Transverse colon (tissue), 3 donors: ENCODE measurements at regions not wholly inside any gene's neighbourhood (a gene's known extent, or its start where the extent isn't known, plus 50 kb on each side); places are given as distances from the start of the nearest gene placed in this dataset.

Experiments used
- POLR2A ChIP-seq: fragments of 450-650 bp; IDR thresholded peaks from one replicate; pipeline ENCODE4 v1.6.1; 2016; ENCODE audit warnings: antibody characterized with exemption, mild to moderate bottlenecking, moderate library complexity
- TF ChIP-seq, protein P1 (sequence below), 5 experiments: fragments of 200-600 bp in 3 of 5; fragments of 450-650 bp in 2 of 5; sonication (generic) in 3 of 5; IDR thresholded peaks; 1 replicate in 2 of 5; 2 replicates in 3 of 5; pipeline ENCODE4 v1.5.1; 2016 to 2017; ENCODE audit warnings: antibody characterized with exemption in 5 of 5, inconsistent platforms in 3 of 5, mild to moderate bottlenecking in 2 of 5, moderate library complexity in 1 of 5

DNA sequence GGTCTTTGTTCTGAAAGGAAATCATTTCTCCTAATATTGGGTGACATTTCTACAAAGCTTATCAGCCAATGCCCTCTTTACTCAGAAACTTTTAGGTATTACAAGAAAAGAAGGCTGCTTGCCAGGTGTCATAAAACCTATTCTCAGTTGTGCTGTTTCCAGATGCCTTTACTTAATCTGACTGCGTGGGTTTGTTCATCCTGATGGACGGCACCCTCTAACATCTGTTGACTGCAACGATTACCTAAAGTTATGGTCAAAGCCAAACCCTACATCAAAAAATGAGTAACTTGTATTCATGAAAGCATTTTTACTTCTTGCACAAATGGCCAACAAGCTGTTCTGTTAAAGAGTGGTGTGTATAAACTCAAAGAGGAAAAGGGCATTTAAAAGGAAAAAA lies 207.7 kb upstream of the PDZRN3 start:
- TF ChIP-seq, protein P1, sequence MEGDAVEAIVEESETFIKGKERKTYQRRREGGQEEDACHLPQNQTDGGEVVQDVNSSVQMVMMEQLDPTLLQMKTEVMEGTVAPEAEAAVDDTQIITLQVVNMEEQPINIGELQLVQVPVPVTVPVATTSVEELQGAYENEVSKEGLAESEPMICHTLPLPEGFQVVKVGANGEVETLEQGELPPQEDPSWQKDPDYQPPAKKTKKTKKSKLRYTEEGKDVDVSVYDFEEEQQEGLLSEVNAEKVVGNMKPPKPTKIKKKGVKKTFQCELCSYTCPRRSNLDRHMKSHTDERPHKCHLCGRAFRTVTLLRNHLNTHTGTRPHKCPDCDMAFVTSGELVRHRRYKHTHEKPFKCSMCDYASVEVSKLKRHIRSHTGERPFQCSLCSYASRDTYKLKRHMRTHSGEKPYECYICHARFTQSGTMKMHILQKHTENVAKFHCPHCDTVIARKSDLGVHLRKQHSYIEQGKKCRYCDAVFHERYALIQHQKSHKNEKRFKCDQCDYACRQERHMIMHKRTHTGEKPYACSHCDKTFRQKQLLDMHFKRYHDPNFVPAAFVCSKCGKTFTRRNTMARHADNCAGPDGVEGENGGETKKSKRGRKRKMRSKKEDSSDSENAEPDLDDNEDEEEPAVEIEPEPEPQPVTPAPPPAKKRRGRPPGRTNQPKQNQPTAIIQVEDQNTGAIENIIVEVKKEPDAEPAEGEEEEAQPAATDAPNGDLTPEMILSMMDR (IDR thresholded peaks at IDR 0.05): no peak
- no peak for TF ChIP-seq POLR2A
